Activated effector memory CD4-positive, alpha-beta T cell treated with anti-CD3 and anti-CD28 coated beads, Interleukin-2, amount 50 U/mL, for 16 hours (primary cell): ENCODE measurements at regions not wholly inside any gene's neighbourhood (a gene's known extent, or its start where the extent isn't known, plus 50 kb on each side); places are given as distances from the start of the nearest gene placed in this dataset.
"Not testable (repeated sequence)": the region's sequence is repeated elsewhere in the genome, so short reads cannot be mapped to it uniquely, and the experiment has no call there.

ENCODE experiments used
- DNase-seq: peaks from one replicate; pipeline ENCODE4 v3.0.0-alpha.2; 2020

- no peak for DNase-seq
These were observed 107.5 kb upstream of the C14orf180 start for GRCh38 chr14:104472073-104472472.

- no peak for DNase-seq
These were observed 106.9 kb upstream of the C14orf180 start for GRCh38 chr14:104472536-104473243.

GRCh38 chr14:104473244-104473565 is 106.4 kb upstream of the C14orf180 start:
- no peak for DNase-seq

GRCh38 chr14:104473649-104474494 is 105.7 kb upstream of the C14orf180 start:
- no peak for DNase-seq

GRCh38 chr14:104474495-104475213 is 104.9 kb upstream of the C14orf180 start:
- DNase-seq = no peak

- no peak for DNase-seq
These were observed 104.3 kb upstream of the C14orf180 start for GRCh38 chr14:104475256-104475655.

- DNase-seq = no peak
These were observed 103.8 kb upstream of the C14orf180 start for GRCh38 chr14:104475802-104476201.

GRCh38 chr14:104476437-104476836 is 103.1 kb upstream of the C14orf180 start:
- DNase-seq = no peak

GRCh38 chr14:104477117-104477623 is 102.4 kb upstream of the C14orf180 start:
- DNase-seq = no peak

GRCh38 chr14:104477666-104478380 is 101.7 kb upstream of the C14orf180 start:
- DNase-seq = no peak

GRCh38 chr14:104478656-104479055 is 100.9 kb upstream of the C14orf180 start:
- DNase-seq = no peak

- no peak for DNase-seq
These were observed 99.7 kb upstream of the C14orf180 start for GRCh38 chr14:104479901-104480300.

GRCh38 chr14:104481323-104481722 is 98.2 kb upstream of the C14orf180 start:
- DNase-seq = no peak

GRCh38 chr14:104482017-104482416 is 97.5 kb upstream of the C14orf180 start:
- not testable (repeated sequence) for DNase-seq

- DNase-seq = no peak
These were observed 93.2 kb upstream of the C14orf180 start for GRCh38 chr14:104486222-104486923.

- no peak for DNase-seq
These were observed 85.1 kb upstream of the C14orf180 start for GRCh38 chr14:104494483-104494882.

- DNase-seq = no peak
These were observed 83.5 kb upstream of the C14orf180 start for GRCh38 chr14:104496095-104496494.

GRCh38 chr14:104499784-104500760 is 79.5 kb upstream of the C14orf180 start:
- no peak for DNase-seq

- DNase-seq = no peak
These were observed 77.5 kb upstream of the C14orf180 start for GRCh38 chr14:104502060-104502459.

- DNase-seq = no peak
These were observed 75.9 kb upstream of the C14orf180 start for GRCh38 chr14:104503691-104504090.
